RWPE2 (cell line): ENCODE measurements at regions not wholly inside any gene's neighbourhood (a gene's known extent, or its start where the extent isn't known, plus 50 kb on each side); places are given as distances from the start of the nearest gene placed in this dataset.

Experiments used
- ATAC-seq: fragments of 200-7000 bp; cut with Tn5 transposase; 3 replicates; pipeline ENCODE4 v1.9.1; 2021; ENCODE audit warnings: low read depth
- DNase-seq: peaks from one replicate; pipeline ENCODE4 v3.0.0-alpha.2; 2020; ENCODE audit warnings: low spot score
- H3K27ac ChIP-seq: fragments of 450-650 bp; 2 replicates; pipeline ENCODE4 v1.5.1; 2017; ENCODE audit warnings: mild to moderate bottlenecking; ENCODE audit not compliant: poor library complexity, severe bottlenecking
- H3K27me3 ChIP-seq: fragments of 250-450 bp; sonication (Bioruptor Pico); 2 replicates; pipeline ENCODE4 v1.5.1; 2021; ENCODE audit warnings: mild to moderate bottlenecking, moderate library complexity; ENCODE audit not compliant: insufficient read depth, poor library complexity, severe bottlenecking
- H3K36me3 ChIP-seq: fragments of 250-450 bp; sonication (Bioruptor Pico); 2 replicates; pipeline ENCODE4 v1.5.1; 2020; ENCODE audit warnings: low read depth, mild to moderate bottlenecking, moderate library complexity
- H3K4me1 ChIP-seq: fragments of 250-450 bp; sonication (Bioruptor Pico); 2 replicates; pipeline ENCODE4 v1.5.1; 2021; ENCODE audit warnings: mild to moderate bottlenecking, moderate library complexity; ENCODE audit not compliant: insufficient read depth, poor library complexity, severe bottlenecking
- H3K4me3 ChIP-seq: fragments of 250-450 bp; sonication (Bioruptor Pico); 2 replicates; pipeline ENCODE4 v1.5.1; 2021; ENCODE audit warnings: mild to moderate bottlenecking, moderate library complexity; ENCODE audit not compliant: severe bottlenecking
- H3K9me3 ChIP-seq: fragments of 250-450 bp; sonication (Bioruptor Pico); 2 replicates; pipeline ENCODE4 v1.5.1; 2021; ENCODE audit warnings: mild to moderate bottlenecking, moderate library complexity; ENCODE audit not compliant: severe bottlenecking
- TF ChIP-seq, protein P1 (sequence below): fragments of 450-650 bp; IDR thresholded peaks from one replicate; pipeline ENCODE4 v1.5.1; 2017; ENCODE audit warnings: mild to moderate bottlenecking, moderate library complexity; ENCODE audit not compliant: poor library complexity, severe bottlenecking

DNA sequence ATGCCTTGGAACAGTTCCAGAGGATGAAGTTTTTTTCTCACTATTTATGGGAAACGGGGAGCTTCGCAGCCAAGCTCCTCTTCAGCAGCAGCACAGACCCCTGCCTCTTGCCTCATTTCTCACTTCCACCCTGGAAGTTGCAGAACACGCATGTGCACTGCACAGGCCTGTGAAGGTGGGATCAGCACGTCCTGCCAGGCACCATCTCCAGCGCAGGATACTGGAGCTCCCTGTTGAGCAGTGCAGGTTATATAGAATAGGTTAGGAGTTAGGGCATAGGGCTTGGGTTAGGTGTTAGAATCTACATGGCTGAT is 110.1 kb upstream of the CENPE start:
- H3K9me3 ChIP-seq = no peaks in the 10 kb centered on the region
- no peaks in the 10 kb centered on the region for H3K4me1 ChIP-seq
- no peak for DNase-seq
- ATAC-seq = no peak
- TF ChIP-seq, protein P1, sequence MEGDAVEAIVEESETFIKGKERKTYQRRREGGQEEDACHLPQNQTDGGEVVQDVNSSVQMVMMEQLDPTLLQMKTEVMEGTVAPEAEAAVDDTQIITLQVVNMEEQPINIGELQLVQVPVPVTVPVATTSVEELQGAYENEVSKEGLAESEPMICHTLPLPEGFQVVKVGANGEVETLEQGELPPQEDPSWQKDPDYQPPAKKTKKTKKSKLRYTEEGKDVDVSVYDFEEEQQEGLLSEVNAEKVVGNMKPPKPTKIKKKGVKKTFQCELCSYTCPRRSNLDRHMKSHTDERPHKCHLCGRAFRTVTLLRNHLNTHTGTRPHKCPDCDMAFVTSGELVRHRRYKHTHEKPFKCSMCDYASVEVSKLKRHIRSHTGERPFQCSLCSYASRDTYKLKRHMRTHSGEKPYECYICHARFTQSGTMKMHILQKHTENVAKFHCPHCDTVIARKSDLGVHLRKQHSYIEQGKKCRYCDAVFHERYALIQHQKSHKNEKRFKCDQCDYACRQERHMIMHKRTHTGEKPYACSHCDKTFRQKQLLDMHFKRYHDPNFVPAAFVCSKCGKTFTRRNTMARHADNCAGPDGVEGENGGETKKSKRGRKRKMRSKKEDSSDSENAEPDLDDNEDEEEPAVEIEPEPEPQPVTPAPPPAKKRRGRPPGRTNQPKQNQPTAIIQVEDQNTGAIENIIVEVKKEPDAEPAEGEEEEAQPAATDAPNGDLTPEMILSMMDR = no peak
- no peaks in the 10 kb centered on the region for H3K27me3 ChIP-seq
- H3K36me3 ChIP-seq = no peaks in the 10 kb centered on the region
- H3K4me3 ChIP-seq = no peak overlapping the region
- H3K27ac ChIP-seq = no peak overlapping the region

DNA sequence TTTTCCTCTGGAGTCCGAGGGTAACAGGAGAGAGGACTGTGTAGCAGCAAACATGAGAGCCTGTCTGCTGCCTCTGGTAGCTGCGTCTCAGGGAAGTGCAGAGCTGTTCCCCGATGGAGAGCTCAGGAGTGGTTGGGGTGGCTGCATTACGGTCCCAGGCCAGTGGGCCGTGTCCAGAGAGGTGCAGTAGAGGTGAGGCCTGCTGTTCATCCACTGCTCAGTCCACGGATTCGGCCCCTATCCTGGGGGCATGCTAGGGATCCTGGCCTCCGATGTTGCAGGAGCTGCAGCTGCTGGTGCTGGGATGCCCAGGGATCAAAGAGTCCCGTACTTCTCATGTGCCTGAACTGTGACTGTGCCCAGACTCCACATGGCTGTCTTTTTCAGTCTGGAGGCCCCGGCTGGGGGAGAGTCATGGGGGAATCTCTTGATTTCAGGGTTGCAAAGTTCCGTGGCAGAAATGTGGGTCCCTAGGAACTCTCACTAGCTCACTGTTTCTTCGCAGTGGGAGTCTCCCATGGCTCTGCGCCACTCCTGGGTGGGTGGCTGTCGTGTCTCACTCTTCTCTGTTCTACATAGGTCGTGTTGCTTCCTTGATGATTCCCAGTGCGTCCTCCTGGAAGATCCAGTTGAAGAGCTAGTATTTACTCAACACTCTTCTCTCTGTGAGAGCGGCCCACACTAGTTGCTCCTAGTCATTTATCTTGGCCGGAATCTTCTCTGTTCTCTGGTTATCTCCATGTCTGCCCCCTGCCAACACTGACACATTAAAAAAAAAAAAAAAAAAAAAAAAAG is 109.5 kb upstream of the CENPE start:
- Histone ChIP-seq H3K4me1 (no peaks in the 10 kb centered on the region), H3K9me3 (no peaks in the 10 kb centered on the region), H3K27ac (no peak overlapping the region), H3K27me3 (no peaks in the 10 kb centered on the region), H3K36me3 (no peaks in the 10 kb centered on the region), H3K4me3 (no peak overlapping the region)
- ATAC-seq (no peak), DNase-seq (no peak)
- TF ChIP-seq, protein P1 = no peak

- Histone ChIP-seq H3K4me1 (no peaks in the 10 kb centered on the region), H3K4me3 (no peak overlapping the region), H3K27me3 (no peaks in the 10 kb centered on the region), H3K27ac (no peak overlapping the region), H3K36me3 (no peaks in the 10 kb centered on the region), H3K9me3 (no peaks in the 10 kb centered on the region)
- ATAC-seq (no peak), DNase-seq (no peak)
- TF ChIP-seq, protein P1 = no peak
Measured at GRCh38 chr4:103306870-103307375, 108.8 kb upstream of the CENPE start.

GRCh38 chr4:103305355-103305754 is 107.2 kb upstream of the CENPE start:
- Histone ChIP-seq H3K27ac (no peak overlapping the region), H3K36me3 (no peaks in the 10 kb centered on the region), H3K9me3 (no peaks in the 10 kb centered on the region), H3K4me1 (no peaks in the 10 kb centered on the region), H3K4me3 (no peak overlapping the region), H3K27me3 (no peaks in the 10 kb centered on the region)
- no peak for DNase-seq
- ATAC-seq = no peak
- TF ChIP-seq, protein P1 = no peak

- TF ChIP-seq, protein P1 = no peak
- Histone ChIP-seq H3K36me3 (no peaks in the 10 kb centered on the region), H3K27me3 (no peaks in the 10 kb centered on the region), H3K4me1 (no peaks in the 10 kb centered on the region), H3K27ac (no peak overlapping the region), H3K4me3 (no peak overlapping the region), H3K9me3 (no peaks in the 10 kb centered on the region)
- ATAC-seq (peak; percentile 89), DNase-seq (no peak)
Measured at GRCh38 chr4:103303011-103303410, 104.9 kb upstream of the CENPE start.
